ENCODE measurements at regions not wholly inside any gene's neighbourhood (a gene's known extent, or its start where the extent isn't known, plus 50 kb on each side); places are given as distances from the start of the nearest gene placed in this dataset.
"Not testable (repeated sequence)": the region's sequence is repeated elsewhere in the genome, so short reads cannot be mapped to it uniquely, and the experiment has no call there.

GRCh38 chr6:74607934-74608333 lies 597.9 kb downstream of the COL12A1 start:
- DNase-seq: no peak

GRCh38 chr6:74607468-74607867 lies 598.4 kb downstream of the COL12A1 start:
- no peak for DNase-seq

DNA sequence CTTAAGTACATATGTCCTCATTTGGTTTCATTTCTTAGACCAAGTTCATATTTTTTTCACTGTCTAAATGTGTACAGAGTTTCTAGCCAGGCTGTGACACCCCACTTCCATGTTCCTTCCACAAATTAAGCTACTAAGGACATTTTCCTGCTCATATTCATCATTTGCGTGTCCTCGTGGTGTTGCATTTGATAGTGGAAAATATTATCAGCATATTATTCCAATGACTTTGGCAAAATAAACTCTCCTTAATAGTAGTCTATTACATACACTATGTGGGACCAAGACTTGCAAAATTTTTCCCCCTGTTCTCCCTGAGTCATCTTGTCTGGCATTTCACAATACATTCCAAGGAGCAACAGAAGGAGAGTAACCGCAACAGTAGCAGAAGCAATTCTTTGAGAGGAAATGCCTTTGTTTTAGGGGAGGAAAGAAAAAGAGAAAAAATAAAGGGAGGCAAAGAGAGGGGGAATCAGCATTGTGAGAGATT lies 599.2 kb downstream of the COL12A1 start:
- DNase-seq: no peak

GRCh38 chr6:74605922-74606581 lies 599.8 kb downstream of the COL12A1 start:
- no peak for DNase-seq

- DNase-seq: no peak
Measured at GRCh38 chr6:74604279-74604678, 601.6 kb downstream of the COL12A1 start.

DNA sequence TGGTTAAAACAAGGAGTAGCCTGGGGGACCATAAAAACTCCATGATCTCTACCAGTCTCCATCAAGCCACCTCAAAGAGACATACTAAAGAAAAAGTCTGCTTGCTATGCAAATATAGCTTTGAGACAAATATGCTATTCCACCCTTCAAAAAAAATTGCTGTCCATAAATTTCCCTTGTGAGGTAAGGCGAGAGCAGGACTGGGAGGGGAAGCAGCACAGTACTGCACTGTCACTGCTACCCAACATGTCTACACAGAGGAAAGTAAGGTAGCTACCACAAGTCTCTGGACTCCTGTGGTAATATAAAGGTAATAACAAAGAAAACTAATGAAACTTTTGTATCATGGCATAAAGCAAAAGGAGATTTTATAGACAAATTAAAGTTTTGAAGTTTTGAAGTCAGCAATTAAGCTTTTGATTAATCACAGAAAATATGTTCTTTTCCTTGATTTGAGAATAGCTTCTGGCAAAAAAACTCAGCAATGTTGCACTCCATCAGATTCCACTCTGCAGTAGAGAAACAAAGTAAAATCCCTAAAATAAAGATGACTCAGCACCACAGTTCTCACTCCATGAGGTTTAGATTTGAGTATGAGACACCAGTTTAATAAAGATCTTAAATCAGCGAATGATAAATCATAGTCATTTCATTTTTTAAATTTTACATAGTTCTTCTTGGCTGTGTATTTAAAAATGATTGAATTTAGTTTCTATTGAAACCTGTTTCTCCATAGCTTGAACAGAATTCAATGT lies 602.4 kb downstream of the COL12A1 start:
- no peak for DNase-seq

- no peak for DNase-seq
Measured at GRCh38 chr6:74602206-74602605, 603.6 kb downstream of the COL12A1 start.

- DNase-seq: no peak
Measured at GRCh38 chr6:74598462-74599393, 607.1 kb downstream of the COL12A1 start.

GRCh38 chr6:74597840-74598239 lies 608.0 kb downstream of the COL12A1 start:
- no peak for DNase-seq

- DNase-seq: no peak
Measured at GRCh38 chr6:74597266-74597665, 608.6 kb downstream of the COL12A1 start.

DNA sequence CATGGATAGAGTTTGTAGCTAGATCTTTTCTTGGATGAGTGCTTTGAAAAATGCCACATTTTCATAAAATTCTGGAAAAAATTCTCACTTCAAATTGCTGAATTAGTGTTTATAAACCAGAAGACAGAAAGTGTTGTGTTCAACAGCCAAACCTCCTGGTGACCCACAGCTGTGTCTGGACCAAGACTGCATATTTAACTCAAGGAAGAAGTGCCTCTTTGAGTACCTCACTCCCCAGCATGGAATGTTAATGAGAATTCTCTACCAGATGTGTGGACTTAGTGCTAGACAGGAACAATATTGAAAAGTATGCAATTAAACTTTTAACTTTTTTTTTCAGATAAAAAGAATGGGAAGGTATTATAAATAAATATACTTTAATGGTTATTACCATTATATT lies 609.3 kb downstream of the COL12A1 start:
- no peak for DNase-seq

- not testable (repeated sequence) for DNase-seq
Measured at GRCh38 chr6:74594350-74594749, 611.5 kb downstream of the COL12A1 start.

DNA sequence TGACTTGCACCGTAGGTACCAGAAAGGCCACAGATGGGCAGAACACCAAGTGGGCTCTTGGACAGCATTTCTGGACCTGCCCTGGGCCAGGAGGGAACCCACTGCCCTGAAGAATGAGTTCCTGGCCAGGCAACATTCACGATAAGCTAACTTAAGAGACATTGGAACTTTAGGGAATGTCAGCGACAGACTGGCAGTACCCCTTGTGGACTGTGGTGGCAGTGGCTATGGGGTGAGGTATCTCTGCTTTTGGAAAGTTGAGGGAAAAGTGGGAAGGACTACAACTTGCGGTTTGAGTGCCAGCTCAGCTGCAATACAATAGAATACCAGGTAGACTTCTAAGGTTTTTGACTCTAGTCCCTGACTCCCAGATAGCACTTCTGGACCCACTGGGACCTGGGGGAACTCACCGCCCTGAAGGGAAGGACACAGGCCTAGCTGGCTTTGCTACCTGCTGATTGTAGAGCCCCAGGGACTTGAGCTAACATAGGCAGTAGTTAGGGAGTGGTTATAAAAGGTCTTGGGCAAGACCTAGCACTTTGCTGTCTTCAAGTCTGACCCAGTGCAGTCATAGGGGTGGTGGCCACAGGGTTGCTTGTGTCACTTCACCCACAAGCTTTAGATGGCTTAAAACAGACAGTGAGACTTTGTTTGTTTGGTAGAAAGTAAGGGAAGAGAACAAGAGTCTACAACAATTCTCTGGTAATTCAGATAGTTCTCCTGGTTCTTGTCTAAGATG lies 617.6 kb downstream of the COL12A1 start:
- no peak for DNase-seq

GRCh38 chr6:74587386-74587785 lies 618.5 kb downstream of the COL12A1 start:
- no peak for DNase-seq

DNA sequence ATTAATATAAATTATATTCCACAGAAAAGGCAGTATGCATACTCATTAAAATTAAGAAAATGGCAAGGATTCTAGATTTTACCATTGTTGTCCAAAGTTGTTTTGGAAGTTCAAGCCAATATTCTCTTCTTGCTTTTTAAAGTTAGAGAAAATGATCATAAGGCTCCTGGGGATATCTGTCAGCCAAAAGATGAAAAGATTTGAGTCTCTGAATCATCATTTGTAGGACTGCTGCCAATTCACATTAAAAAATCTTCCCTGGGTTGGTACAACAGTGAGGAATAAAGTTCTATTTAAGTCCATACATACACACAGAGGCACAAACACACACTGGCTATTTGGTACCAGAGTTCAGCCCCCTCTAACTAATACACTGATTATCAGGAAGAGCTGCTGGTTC lies 620.1 kb downstream of the COL12A1 start:
- DNase-seq: no peak

DNA sequence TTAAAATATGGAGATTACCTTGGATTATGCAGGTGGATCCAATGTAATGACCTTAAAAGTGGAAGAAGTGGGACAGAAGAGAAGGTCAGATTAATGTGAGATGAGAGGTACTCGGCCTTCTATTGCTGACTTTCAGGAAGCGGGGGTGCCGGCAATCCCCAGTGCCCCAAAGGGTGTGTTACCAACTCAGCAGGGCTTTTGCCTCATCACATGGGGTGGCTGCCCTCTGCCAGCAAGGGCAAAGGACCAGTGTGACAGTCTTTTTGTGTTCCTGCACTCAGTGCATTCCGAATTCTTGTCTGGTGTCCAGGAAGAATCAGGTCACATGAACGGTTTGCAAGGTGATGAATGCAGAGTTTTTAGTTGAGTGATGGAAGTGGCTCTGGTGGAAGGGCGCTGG lies 624.2 kb downstream of the COL12A1 start:
- no peak for DNase-seq

DNA sequence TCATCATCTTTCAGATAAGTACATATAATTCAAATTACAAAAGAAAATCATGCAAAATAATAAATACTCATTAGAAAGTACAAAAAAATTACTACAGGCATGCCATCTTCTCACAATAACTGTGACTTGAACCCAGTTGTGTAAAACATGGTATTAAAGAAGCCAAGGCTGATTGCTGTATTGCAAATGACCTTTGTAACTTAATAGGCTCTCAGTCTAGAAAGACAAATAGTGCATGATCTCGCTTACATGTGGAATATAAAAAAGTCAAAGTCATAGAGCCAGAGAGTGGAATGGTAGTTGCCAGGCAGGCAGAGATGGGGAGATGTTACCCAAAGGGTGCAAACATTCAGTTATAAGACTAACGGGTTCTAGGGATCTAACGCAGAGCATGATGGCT lies 626.1 kb downstream of the COL12A1 start:
- DNase-seq: no peak

GRCh38 chr6:74579047-74579446 lies 626.8 kb downstream of the COL12A1 start:
- no peak for DNase-seq

GRCh38 chr6:74578339-74578738 lies 627.5 kb downstream of the COL12A1 start:
- DNase-seq: no peak

DNA sequence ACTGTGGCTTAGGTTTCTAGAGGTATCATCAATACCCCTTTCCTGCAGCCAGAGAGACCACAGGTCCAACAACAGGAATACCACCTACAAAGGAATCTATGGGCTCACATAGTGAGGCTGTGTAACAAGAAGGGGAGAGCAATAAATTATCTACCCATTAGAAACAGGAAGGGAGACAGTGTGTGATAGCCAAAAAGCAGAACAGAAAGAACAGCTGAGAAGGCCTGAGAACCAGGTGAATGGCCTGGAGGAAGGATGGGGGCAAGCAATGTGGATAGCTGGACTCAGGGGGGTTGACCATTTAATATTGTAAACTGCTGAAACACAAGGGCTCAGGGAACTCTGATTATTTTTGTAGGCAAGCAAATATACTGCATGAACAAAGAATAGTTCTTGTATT lies 628.2 kb downstream of the COL12A1 start:
- DNase-seq: no peak

- DNase-seq: peak; percentile 16
Measured at GRCh38 chr6:74574794-74575193, 631.1 kb downstream of the COL12A1 start.

DNA sequence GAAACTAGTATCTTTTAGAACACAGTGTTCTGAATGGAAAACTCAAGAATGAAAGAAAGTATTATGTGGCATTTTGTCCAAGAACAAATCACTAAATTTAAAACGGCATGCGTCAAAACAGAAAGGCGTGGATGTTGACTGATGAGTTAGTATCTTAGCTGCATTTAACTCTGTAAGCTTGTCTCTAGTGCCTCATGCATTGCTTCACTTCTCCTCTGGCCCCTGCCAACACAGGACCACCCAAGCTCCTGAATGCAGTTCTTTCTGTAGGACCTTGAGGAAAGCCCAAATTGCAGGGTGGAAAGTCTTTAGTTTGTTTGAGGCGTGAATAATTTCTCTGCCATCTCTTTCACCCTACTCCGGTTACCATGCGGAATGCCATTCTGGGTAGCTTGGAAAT lies 632.2 kb downstream of the COL12A1 start:
- DNase-seq: no peak

GRCh38 chr6:74570044-74570443 lies 635.8 kb downstream of the COL12A1 start:
- no peak for DNase-seq

All from NCI-H1694 (cell line).